ENCODE measurements at regions not wholly inside any gene's neighbourhood (a gene's known extent, or its start where the extent isn't known, plus 50 kb on each side); places are given as distances from the start of the nearest gene placed in this dataset.

GRCh38 chr7:85289279-85289678, 102.4 kb upstream of the SEMA3D start:
- Histone ChIP-seq H3K79me2 (ENCODE audit: insufficient read depth, low read length) (no peaks in the 10 kb centered on the region), H3K27me3 (ENCODE audit: insufficient read depth, low read length) (no peaks in the 10 kb centered on the region), H3K4me3 (replicated peaks in 1 of 2; ENCODE audit: low read depth in 1 of 2, low read length in 2 of 2) (no peak overlapping the region), H2AFZ (ENCODE audit: low read depth, low read length, poor library complexity, severe bottlenecking) (no peak overlapping the region), H3K9ac (ENCODE audit: low read length) (no peak overlapping the region), H3K9me3 (ENCODE audit: control insufficient read depth in 1 of 2, insufficient read depth in 1 of 2, low read depth in 1 of 2, low read length in 2 of 2) (no peaks in the 10 kb centered on the region), H4K20me1 (ENCODE audit: insufficient read depth) (no peaks in the 10 kb centered on the region), H3K27ac (ENCODE audit: low read depth, low read length) (no peak overlapping the region), H3K4me1 (ENCODE audit: control insufficient read depth in 1 of 2, insufficient read depth in 2 of 2, low read length in 2 of 2) (no peaks in the 10 kb centered on the region), H3K36me3 (ENCODE audit: control insufficient read depth in 1 of 2, insufficient read depth in 2 of 2, low read length in 2 of 2) (no peaks in the 10 kb centered on the region), H3K9me2 (ENCODE audit: insufficient read depth) (no peaks in the 10 kb centered on the region), H3K4me2 (ENCODE audit: low read length) (no peak overlapping the region)
- TF ChIP-seq ATF3 (IDR thresholded peaks at IDR 0.05): no peak
- no peak for TF ChIP-seq SRF (IDR thresholded peaks at IDR 0.05; ENCODE audit: low read depth)
- TF ChIP-seq ELF1 (IDR thresholded peaks at IDR 0.05; ENCODE audit: borderline replicate concordance, low read depth): no peak
- TF ChIP-seq ZBTB33 (IDR thresholded peaks at IDR 0.05; ENCODE audit: extremely low read depth, insufficient replicate concordance, low read length): no peak
- no peak for TF ChIP-seq SP1 (IDR thresholded peaks at IDR 0.05; ENCODE audit: low read depth)
- no peak for TF ChIP-seq TCF7L2 (IDR thresholded peaks at IDR 0.05; ENCODE audit: borderline replicate concordance, extremely low read depth, insufficient read depth, insufficient read length)
- TF ChIP-seq POLR2AphosphoS5 (IDR thresholded peaks at IDR 0.05; ENCODE audit: low read depth, low read length): no peak
- TF ChIP-seq CTCF (IDR thresholded peaks at IDR 0.05 in 2 of 3, conservative IDR thresholded peaks at IDR 0.05 in 1 of 3; ENCODE audit: borderline replicate concordance in 1 of 3, insufficient read depth in 1 of 3, low read depth in 2 of 3, low read length in 2 of 3): no peak
- TF ChIP-seq EZH2 (IDR thresholded peaks at IDR 0.05): no peak
- no peak for TF ChIP-seq CBX3 (IDR thresholded peaks at IDR 0.05; ENCODE audit: low read depth)
- TF ChIP-seq REST (IDR thresholded peaks at IDR 0.05; ENCODE audit: low read depth): no peak
- TF ChIP-seq EGR1 (IDR thresholded peaks at IDR 0.05; ENCODE audit: low read depth): no peak
- TF ChIP-seq ZFX (IDR thresholded peaks at IDR 0.05): no peak
- TF ChIP-seq ZNF274 (IDR thresholded peaks at IDR 0.05; ENCODE audit: low read depth, low read length): no peak
- ChIA-PET POLR2A (no interaction called here), RAD21 (ENCODE audit: low non-redundant PET in 1 of 2, low total read pairs in 2 of 2, uncharacterized antibody in 2 of 2, unreplicated experiment in 2 of 2) (no interaction called here), CTCF (no interaction called here)
- ATAC-seq (no peak), DNase-seq (ENCODE audit: low read depth, low spot score) (no peak)
- intact Hi-C loops (cut with micrococcal nuclease): no loop called here
- BruUV-seq (replicated peaks): no TSS peak
